HG03571 (cell line): ENCODE measurements at regions not wholly inside any gene's neighbourhood (a gene's known extent, or its start where the extent isn't known, plus 50 kb on each side); places are given as distances from the start of the nearest gene placed in this dataset.

Source experiments
- ATAC-seq: cut with Tn5 transposase; IDR thresholded peaks from one replicate; pipeline ENCODE4 v1.9.1; 2021; ENCODE audit not compliant: unreplicated experiment

- ATAC-seq: no peak
Observed at GRCh38 chr3:30069056-30069455, 537.3 kb upstream of the TGFBR2 start.

GRCh38 chr3:30073040-30073439 is 533.4 kb upstream of the TGFBR2 start:
- ATAC-seq: no peak

- no peak for ATAC-seq
Observed at GRCh38 chr3:30073622-30074021, 532.8 kb upstream of the TGFBR2 start.

GRCh38 chr3:30075514-30075913 is 530.9 kb upstream of the TGFBR2 start:
- no peak for ATAC-seq

GRCh38 chr3:30076899-30077298 is 529.5 kb upstream of the TGFBR2 start:
- ATAC-seq: no peak

- ATAC-seq: no peak
Observed at GRCh38 chr3:30077746-30078145, 528.7 kb upstream of the TGFBR2 start.

- no peak for ATAC-seq
Observed at GRCh38 chr3:30078736-30079135, 527.7 kb upstream of the TGFBR2 start.

GRCh38 chr3:30081904-30082303 is 524.5 kb upstream of the TGFBR2 start:
- no peak for ATAC-seq

GRCh38 chr3:30082652-30083051 is 523.7 kb upstream of the TGFBR2 start:
- ATAC-seq: no peak

GRCh38 chr3:30083315-30083714 is 523.1 kb upstream of the TGFBR2 start:
- ATAC-seq: no peak

- ATAC-seq: no peak
Observed at GRCh38 chr3:30084316-30084715, 522.1 kb upstream of the TGFBR2 start.

GRCh38 chr3:30084971-30085403 is 521.4 kb upstream of the TGFBR2 start:
- no peak for ATAC-seq

- no peak for ATAC-seq
Observed at GRCh38 chr3:30085486-30085885, 520.9 kb upstream of the TGFBR2 start.

- ATAC-seq: no peak
Observed at GRCh38 chr3:30091686-30092085, 514.7 kb upstream of the TGFBR2 start.

GRCh38 chr3:30097022-30097650 is 509.3 kb upstream of the TGFBR2 start:
- ATAC-seq: no peak

- ATAC-seq: no peak
Observed at GRCh38 chr3:30098243-30098642, 508.2 kb upstream of the TGFBR2 start.

GRCh38 chr3:30098653-30099455 is 507.5 kb upstream of the TGFBR2 start:
- ATAC-seq: no peak

GRCh38 chr3:30102356-30102755 is 504.0 kb upstream of the TGFBR2 start:
- no peak for ATAC-seq

- ATAC-seq: no peak
Observed at GRCh38 chr3:30103186-30103585, 503.2 kb upstream of the TGFBR2 start.

GRCh38 chr3:30107531-30107930 is 498.9 kb upstream of the TGFBR2 start:
- no peak for ATAC-seq

- no peak for ATAC-seq
Observed at GRCh38 chr3:30112411-30112810, 494.0 kb upstream of the TGFBR2 start.

- no peak for ATAC-seq
Observed at GRCh38 chr3:30112902-30113484, 493.4 kb upstream of the TGFBR2 start.
